ENCODE measurements at regions not wholly inside any gene's neighbourhood (a gene's known extent, or its start where the extent isn't known, plus 50 kb on each side); places are given as distances from the start of the nearest gene placed in this dataset.
A peak's percentile ranks its signal among the peaks of the same experiment; 100 is the strongest.

GRCh38 chr6:26956601-26957184 lies 290.8 kb upstream of the PRSS16 start (continued):
- TF ChIP-seq CTCF (IDR thresholded peaks at IDR 0.05 in 2 of 3, conservative IDR thresholded peaks at IDR 0.05 in 1 of 3; ENCODE audit: control insufficient read depth in 2 of 3, extremely low read depth in 1 of 3, insufficient read depth in 1 of 3, low read depth in 3 of 3, low read length in 3 of 3) (peak; percentile 29 to 52 (median 37)), TCF3 (IDR thresholded peaks at IDR 0.05; ENCODE audit: borderline replicate concordance, insufficient read depth, low read depth, low read length) (peak; percentile 51; the same call in 1 of the 2 replicates), GATAD2B (conservative IDR thresholded peaks at IDR 0.05; ENCODE audit: low read depth) (peak; percentile 91), ASH2L (IDR thresholded peaks at IDR 0.05; ENCODE audit: borderline replicate concordance, low read depth) (0 out of 2 replicates have a peak, but pooled peaks have one; percentile 29), RAD21 (IDR thresholded peaks at IDR 0.05; ENCODE audit: insufficient read depth, low read depth, low read length) (peak; percentile 46), ZNF687 (IDR thresholded peaks at IDR 0.05) (peak; percentile 29; the same call in 1 of the 2 replicates)
